ENCODE measurements at regions not wholly inside any gene's neighbourhood (a gene's known extent, or its start where the extent isn't known, plus 50 kb on each side); places are given as distances from the start of the nearest gene placed in this dataset.

DNA sequence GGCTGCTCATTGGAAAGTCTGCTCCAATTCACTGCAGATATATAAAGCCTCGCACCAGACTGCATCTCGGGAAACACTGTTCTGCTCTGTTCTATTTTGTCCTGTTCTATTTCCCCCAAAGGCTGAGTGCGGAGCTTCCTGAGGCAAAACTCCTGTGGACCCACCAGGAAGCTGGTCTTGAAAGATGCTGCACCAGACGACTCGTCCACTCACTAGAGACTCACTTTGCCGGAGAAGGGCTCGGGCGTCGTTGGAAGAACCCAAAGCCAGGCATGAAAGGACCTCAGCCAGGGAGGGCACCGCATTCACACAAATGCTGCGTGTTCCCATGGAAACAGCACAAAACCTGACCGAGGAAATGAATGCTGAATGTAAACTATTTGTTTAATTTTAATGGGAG is 331.2 kb upstream of the SFSWAP start:
- TF ChIP-seq, protein P1, sequence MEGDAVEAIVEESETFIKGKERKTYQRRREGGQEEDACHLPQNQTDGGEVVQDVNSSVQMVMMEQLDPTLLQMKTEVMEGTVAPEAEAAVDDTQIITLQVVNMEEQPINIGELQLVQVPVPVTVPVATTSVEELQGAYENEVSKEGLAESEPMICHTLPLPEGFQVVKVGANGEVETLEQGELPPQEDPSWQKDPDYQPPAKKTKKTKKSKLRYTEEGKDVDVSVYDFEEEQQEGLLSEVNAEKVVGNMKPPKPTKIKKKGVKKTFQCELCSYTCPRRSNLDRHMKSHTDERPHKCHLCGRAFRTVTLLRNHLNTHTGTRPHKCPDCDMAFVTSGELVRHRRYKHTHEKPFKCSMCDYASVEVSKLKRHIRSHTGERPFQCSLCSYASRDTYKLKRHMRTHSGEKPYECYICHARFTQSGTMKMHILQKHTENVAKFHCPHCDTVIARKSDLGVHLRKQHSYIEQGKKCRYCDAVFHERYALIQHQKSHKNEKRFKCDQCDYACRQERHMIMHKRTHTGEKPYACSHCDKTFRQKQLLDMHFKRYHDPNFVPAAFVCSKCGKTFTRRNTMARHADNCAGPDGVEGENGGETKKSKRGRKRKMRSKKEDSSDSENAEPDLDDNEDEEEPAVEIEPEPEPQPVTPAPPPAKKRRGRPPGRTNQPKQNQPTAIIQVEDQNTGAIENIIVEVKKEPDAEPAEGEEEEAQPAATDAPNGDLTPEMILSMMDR (IDR thresholded peaks at IDR 0.05) = no peak
- no peak for TF ChIP-seq POLR2A (IDR thresholded peaks at IDR 0.05)
